Activated T-cell treated with anti-CD3 and anti-CD28 coated beads, Interleukin-2, amount 50 U/mL, for 72 hours (primary cell): ENCODE measurements at regions not wholly inside any gene's neighbourhood (a gene's known extent, or its start where the extent isn't known, plus 50 kb on each side); places are given as distances from the start of the nearest gene placed in this dataset.
"Not testable (repeated sequence)": the region's sequence is repeated elsewhere in the genome, so short reads cannot be mapped to it uniquely, and the experiment has no call there.

Experiments
- ATAC-seq, 2 donors: fragments of 150-1000 bp; cut with Tn5 transposase; replicated peaks in 1 of 2; 2 replicates each; pipeline ENCODE4 v1.10.0; 2021; ENCODE audit warnings: moderate library complexity in 2 of 2, mild to moderate bottlenecking in 1 of 2
- DNase-seq, 2 donors: peaks; one replicate each; pipeline ENCODE4 v3.0.0; 2021 to 2022; ENCODE audit warnings: mixed read lengths in 1 of 2
- H3K27ac Mint-ChIP-seq: one replicate; pipeline ENCODE4 v1.8.0; 2022; ENCODE audit warnings: mild to moderate bottlenecking, moderate library complexity, mixed read lengths
- H3K27me3 Mint-ChIP-seq: one replicate; pipeline ENCODE4 v1.8.0; 2022; ENCODE audit warnings: low read depth, mixed read lengths
- H3K36me3 Mint-ChIP-seq, 2 donors: one replicate each; pipeline ENCODE4 v1.8.0; 2022; ENCODE audit warnings: mixed read lengths in 2 of 2, mild to moderate bottlenecking in 1 of 2; ENCODE audit not compliant: insufficient read depth in 2 of 2
- H3K4me1 Mint-ChIP-seq: one replicate; pipeline ENCODE4 v1.8.0; 2022; ENCODE audit warnings: low read depth, mixed read lengths
- H3K4me3 Mint-ChIP-seq, 2 donors: one replicate each; pipeline ENCODE4 v1.8.0; 2022; ENCODE audit warnings: mild to moderate bottlenecking in 2 of 2, mixed read lengths in 2 of 2, moderate library complexity in 2 of 2
- H3K9me3 Mint-ChIP-seq, 2 donors: one replicate each; pipeline ENCODE4 v1.8.0; 2022; ENCODE audit warnings: mixed read lengths in 2 of 2

DNA sequence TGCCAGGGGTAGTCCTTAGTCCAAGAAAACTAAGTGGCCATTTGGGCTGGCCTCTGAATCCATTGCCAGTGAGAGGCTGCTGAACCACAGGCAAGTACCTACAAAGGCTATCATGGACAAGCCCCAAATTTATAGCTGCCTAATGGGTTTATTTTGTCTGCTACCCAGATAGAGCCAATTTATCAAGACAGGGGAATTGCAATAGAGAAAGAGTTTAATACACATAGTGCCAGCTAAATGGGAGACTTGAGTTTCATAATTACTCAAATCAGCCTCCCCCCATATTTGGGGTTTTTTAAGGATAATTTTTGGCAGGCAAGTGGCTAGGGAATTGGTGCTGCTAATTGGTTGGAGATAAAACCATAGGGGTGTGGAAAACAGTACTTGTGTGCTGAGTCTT lies 73.1 kb upstream of the BMP2K start:
- Mint-ChIP-seq H3K4me3 (no peak overlapping the region), H3K36me3 (peaks cover 0 to 2% of the 10 kb centered on the region in 2 donors), H3K4me1 (no peaks in the 10 kb centered on the region), H3K27me3 (no peaks in the 10 kb centered on the region), H3K27ac (no peak overlapping the region), H3K9me3 (peaks cover 0 to 9% of the 10 kb centered on the region in 2 donors)
- ATAC-seq (no peak), DNase-seq (no peak)

DNA sequence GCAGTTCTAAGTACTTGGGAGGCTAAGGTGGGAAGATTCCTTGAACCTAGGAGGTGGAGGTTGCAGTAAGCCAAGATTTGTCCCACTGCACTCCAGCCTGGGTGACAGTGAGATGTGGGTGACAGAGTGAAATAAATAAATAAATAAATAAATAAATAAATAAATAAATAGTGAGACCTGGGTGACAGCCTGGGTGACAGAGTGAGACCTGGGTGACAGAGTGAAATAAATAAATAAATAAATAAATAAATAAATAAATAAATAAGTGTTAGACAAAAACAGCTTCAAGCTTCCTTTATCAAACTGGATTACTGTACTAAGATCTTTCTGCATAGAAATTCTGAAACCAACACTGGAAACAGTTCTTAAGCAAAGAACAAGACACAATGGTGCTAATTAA lies 71.8 kb upstream of the BMP2K start:
- H3K27me3 Mint-ChIP-seq = no peaks in the 10 kb centered on the region
- peaks cover 0 to 2% of the 10 kb centered on the region in 2 donors for H3K36me3 Mint-ChIP-seq
- H3K27ac Mint-ChIP-seq = no peak overlapping the region
- peaks cover 0 to 9% of the 10 kb centered on the region in 2 donors for H3K9me3 Mint-ChIP-seq
- DNase-seq = no peak
- no peak for ATAC-seq
- no peaks in the 10 kb centered on the region for H3K4me1 Mint-ChIP-seq
- no peak overlapping the region for H3K4me3 Mint-ChIP-seq

- Mint-ChIP-seq H3K36me3 (peaks cover 0 to 2% of the 10 kb centered on the region in 2 donors), H3K4me3 (no peak overlapping the region), H3K27ac (peak overlapping the region; percentile 47), H3K9me3 (peaks cover 0 to 9% of the 10 kb centered on the region in 2 donors), H3K27me3 (no peaks in the 10 kb centered on the region), H3K4me1 (no peaks in the 10 kb centered on the region)
- DNase-seq (no peak), ATAC-seq (no peak)
Measured at GRCh38 chr4:78704981-78705683, 71.0 kb upstream of the BMP2K start.

GRCh38 chr4:78706302-78706701 lies 69.8 kb upstream of the BMP2K start:
- Mint-ChIP-seq H3K4me1 (no peaks in the 10 kb centered on the region), H3K36me3 (peaks cover 0 to 2% of the 10 kb centered on the region in 2 donors), H3K27ac (no peak overlapping the region), H3K27me3 (no peaks in the 10 kb centered on the region), H3K9me3 (peaks cover 0 to 9% of the 10 kb centered on the region in 2 donors), H3K4me3 (no peak overlapping the region)
- DNase-seq = no peak
- no peak for ATAC-seq

GRCh38 chr4:78707268-78707667 lies 68.9 kb upstream of the BMP2K start:
- Mint-ChIP-seq H3K27me3 (no peaks in the 10 kb centered on the region), H3K27ac (no peak overlapping the region), H3K9me3 (peaks cover 0 to 9% of the 10 kb centered on the region in 2 donors), H3K4me3 (no peak overlapping the region), H3K4me1 (no peaks in the 10 kb centered on the region), H3K36me3 (peaks cover 0 to 2% of the 10 kb centered on the region in 2 donors)
- DNase-seq = no peak
- ATAC-seq = no peak

GRCh38 chr4:78707793-78708192 lies 68.4 kb upstream of the BMP2K start:
- ATAC-seq (no peak), DNase-seq (no peak)
- Mint-ChIP-seq H3K4me1 (no peaks in the 10 kb centered on the region), H3K4me3 (no peak overlapping the region), H3K27me3 (no peaks in the 10 kb centered on the region), H3K27ac (no peak overlapping the region), H3K9me3 (peaks cover 0 to 6% of the 10 kb centered on the region in 2 donors), H3K36me3 (no peaks in the 10 kb centered on the region)

GRCh38 chr4:78710536-78710935 lies 65.6 kb upstream of the BMP2K start:
- no peak for ATAC-seq
- H3K4me1 Mint-ChIP-seq = no peaks in the 10 kb centered on the region
- H3K4me3 Mint-ChIP-seq = no peak overlapping the region
- H3K27me3 Mint-ChIP-seq = no peaks in the 10 kb centered on the region
- DNase-seq = no peak
- H3K27ac Mint-ChIP-seq = no peak overlapping the region
- no peaks in the 10 kb centered on the region for H3K9me3 Mint-ChIP-seq
- H3K36me3 Mint-ChIP-seq = no peaks in the 10 kb centered on the region

DNA sequence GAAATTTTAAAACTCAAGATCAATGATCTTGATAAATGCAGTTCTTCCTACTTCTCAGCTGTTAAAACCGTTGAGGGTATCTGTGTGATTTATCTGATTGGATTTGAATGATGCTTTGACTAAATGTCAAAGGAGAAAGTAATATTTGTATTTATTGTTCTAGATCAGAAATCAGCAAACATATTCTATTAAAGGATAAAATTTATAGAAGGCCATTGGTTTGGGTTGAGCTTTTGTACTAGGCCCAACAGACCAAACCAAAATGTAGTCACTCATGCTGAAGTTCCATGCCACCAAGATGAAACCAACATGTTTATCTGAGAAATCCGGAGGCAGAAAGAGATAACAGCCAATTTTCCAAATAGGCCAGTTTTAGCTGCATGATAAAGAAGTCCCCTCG lies 64.5 kb upstream of the BMP2K start:
- no peak overlapping the region for H3K27ac Mint-ChIP-seq

DNA sequence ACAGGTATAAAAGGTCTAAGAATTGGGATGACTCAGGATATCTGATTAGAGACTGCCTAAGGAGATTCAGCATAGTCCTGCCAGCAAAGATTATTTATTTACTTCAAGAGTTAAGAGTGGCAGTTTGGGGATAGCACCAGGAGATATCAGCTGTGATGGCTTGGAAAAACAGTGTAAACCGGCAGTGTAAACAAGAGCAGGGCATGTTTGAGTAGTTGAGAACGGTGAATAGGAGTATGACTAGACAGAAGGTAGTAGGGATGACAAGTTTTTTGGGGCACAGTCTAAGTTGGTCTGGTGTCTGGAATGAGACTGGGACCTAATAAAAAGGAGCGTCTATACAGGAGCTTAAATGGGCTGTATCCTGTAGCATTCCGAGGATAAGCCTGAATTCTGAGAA lies 61.6 kb upstream of the BMP2K start:
- H3K4me1 Mint-ChIP-seq, H3K27ac Mint-ChIP-seq, ATAC-seq, H3K9me3 Mint-ChIP-seq, H3K27me3 Mint-ChIP-seq, H3K36me3 Mint-ChIP-seq, H3K4me3 Mint-ChIP-seq, DNase-seq: not testable (repeated sequence)

More for the DNA sequence above, 64.5 kb upstream of the BMP2K start:
- DNase-seq (no peak), ATAC-seq (no peak)
- no peak overlapping the region for H3K4me3 Mint-ChIP-seq
- no peaks in the 10 kb centered on the region for H3K9me3 Mint-ChIP-seq
- no peaks in the 10 kb centered on the region for H3K36me3 Mint-ChIP-seq
- H3K4me1 Mint-ChIP-seq = no peaks in the 10 kb centered on the region
- no peaks in the 10 kb centered on the region for H3K27me3 Mint-ChIP-seq

DNA sequence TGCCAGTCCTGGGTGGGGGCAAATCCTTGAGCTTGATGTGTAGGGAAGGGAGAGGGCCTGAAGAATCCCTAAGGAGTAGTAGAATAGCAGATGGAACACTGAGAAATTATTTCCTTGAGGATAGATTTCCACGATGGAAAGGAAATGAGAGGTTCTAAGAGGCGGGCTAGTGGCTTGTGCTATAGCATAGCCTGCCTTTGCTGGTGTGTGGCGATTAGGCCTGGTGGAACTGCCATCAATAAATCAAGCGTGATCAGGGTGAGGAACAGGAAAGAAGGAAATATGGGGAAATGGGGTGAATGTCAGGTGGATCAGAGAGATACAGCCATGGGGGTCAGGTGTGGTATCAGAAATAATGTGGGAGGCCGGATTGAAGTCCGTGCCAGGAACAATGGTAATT lies 60.8 kb upstream of the BMP2K start:
- H3K27me3 Mint-ChIP-seq = not testable (repeated sequence)

DNA sequence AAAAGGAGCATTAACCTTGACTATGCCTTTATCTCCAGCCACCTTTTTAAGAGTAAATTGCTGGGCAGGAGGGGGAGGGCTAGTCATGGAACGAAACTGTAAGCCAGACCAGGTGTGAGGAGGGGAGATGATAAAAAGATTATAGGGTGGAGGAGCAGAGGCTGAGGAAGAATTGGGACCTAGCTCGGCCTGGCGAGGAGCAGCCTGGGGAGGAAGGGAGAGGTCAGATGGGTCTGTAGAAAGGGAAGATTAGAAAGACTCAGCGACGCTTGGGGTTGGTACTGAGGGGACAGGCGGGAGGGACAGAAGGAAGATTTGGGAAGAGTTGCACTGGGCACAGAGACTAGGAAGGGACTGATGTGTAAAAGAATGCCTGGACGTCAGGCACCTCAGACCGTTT lies 58.4 kb upstream of the BMP2K start:
- not testable (repeated sequence) for H3K4me3 Mint-ChIP-seq, H3K27me3 Mint-ChIP-seq, H3K36me3 Mint-ChIP-seq, ATAC-seq, H3K9me3 Mint-ChIP-seq, H3K27ac Mint-ChIP-seq, DNase-seq
- peaks cover 16% of the 10 kb centered on the region for H3K4me1 Mint-ChIP-seq

More for the DNA sequence above, 60.8 kb upstream of the BMP2K start:
- not testable (repeated sequence) for H3K4me1 Mint-ChIP-seq, H3K4me3 Mint-ChIP-seq, ATAC-seq, H3K27ac Mint-ChIP-seq, H3K9me3 Mint-ChIP-seq, DNase-seq, H3K36me3 Mint-ChIP-seq

- peaks cover 16% of the 10 kb centered on the region for H3K4me1 Mint-ChIP-seq
- no peaks in the 10 kb centered on the region for H3K27me3 Mint-ChIP-seq
- H3K9me3 Mint-ChIP-seq = no peaks in the 10 kb centered on the region
- ATAC-seq (no peak), DNase-seq (no peak)
- H3K36me3 Mint-ChIP-seq = no peaks in the 10 kb centered on the region
- H3K4me3 Mint-ChIP-seq = peak overlapping the region in 1 of 2 donors; percentile 29
- peak overlapping the region; percentile 14 for H3K27ac Mint-ChIP-seq
Measured at GRCh38 chr4:78720204-78720603, 55.9 kb upstream of the BMP2K start.

- no peaks in the 10 kb centered on the region for H3K9me3 Mint-ChIP-seq
- no peaks in the 10 kb centered on the region for H3K27me3 Mint-ChIP-seq
- H3K4me1 Mint-ChIP-seq = peaks cover 16% of the 10 kb centered on the region
- peak overlapping the region; percentile 27 for H3K27ac Mint-ChIP-seq
- ATAC-seq = peak; percentile 97 to 98
- H3K4me3 Mint-ChIP-seq = peak overlapping the region; percentile 56 to 76
- H3K36me3 Mint-ChIP-seq = no peaks in the 10 kb centered on the region
- peak; percentile 39 to 41 for DNase-seq
Measured at GRCh38 chr4:78720994-78721677, 55.0 kb upstream of the BMP2K start.

DNA sequence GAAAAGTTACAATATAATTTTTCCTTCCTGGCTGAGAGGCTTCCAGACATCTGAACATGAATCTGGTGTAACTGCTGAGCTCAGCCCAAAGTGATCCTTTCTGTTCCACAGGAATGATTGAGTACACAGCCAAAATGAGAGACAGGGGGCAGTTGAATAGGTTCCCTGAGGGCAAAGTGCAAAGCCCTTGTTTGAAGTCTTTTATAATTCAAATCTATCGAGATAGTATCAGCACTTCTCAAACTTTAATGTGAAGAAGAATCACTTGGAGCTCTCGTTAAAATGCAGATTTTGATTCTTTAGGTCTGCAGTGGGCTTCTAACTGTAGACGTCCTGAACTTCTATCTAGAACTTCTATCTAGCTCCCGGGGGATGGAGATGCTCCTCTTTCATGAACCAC lies 54.4 kb upstream of the BMP2K start:
- H3K9me3 Mint-ChIP-seq = no peaks in the 10 kb centered on the region
- peaks cover 16% of the 10 kb centered on the region for H3K4me1 Mint-ChIP-seq
- DNase-seq (no peak), ATAC-seq (no peak)
- no peaks in the 10 kb centered on the region for H3K27me3 Mint-ChIP-seq
- no peaks in the 10 kb centered on the region for H3K36me3 Mint-ChIP-seq
- no peak overlapping the region for H3K4me3 Mint-ChIP-seq
- no peak overlapping the region for H3K27ac Mint-ChIP-seq
